CD14-positive monocyte (primary cell): ENCODE measurements at regions not wholly inside any gene's neighbourhood (a gene's known extent, or its start where the extent isn't known, plus 50 kb on each side); places are given as distances from the start of the nearest gene placed in this dataset.

ENCODE experiments used
- DNase-seq, 3 donors: peaks; one replicate each; pipeline ENCODE4 v3.0.0-alpha.2; 2011 to 2022
- H2AFZ ChIP-seq: 2 replicates; pipeline ENCODE4 v1.6.0; 2012; ENCODE audit warnings: mild to moderate bottlenecking, low read depth, low read length, inconsistent platforms; ENCODE audit not compliant: insufficient read depth, poor library complexity, severe bottlenecking
- H3K27ac ChIP-seq, 2 donors: 1 replicate in 1 of 2; 2 replicates in 1 of 2; pipeline ENCODE4 v1.5.1; 2012 to 2013; ENCODE audit warnings: low read length in 2 of 2, control low read depth in 1 of 2, inconsistent platforms in 1 of 2, low read depth in 1 of 2, mild to moderate bottlenecking in 1 of 2
- H3K27me3 ChIP-seq, 2 donors: one replicate each; pipeline versions ENCODE4 v1.6.0 to v1.6.1; 2011 to 2013; ENCODE audit warnings: low read length in 2 of 2; ENCODE audit not compliant: control insufficient read depth in 2 of 2, insufficient read depth in 2 of 2
- H3K36me3 ChIP-seq, 2 donors: replicated peaks in 1 of 2; 1 replicate in 1 of 2; 2 replicates in 1 of 2; pipeline versions ENCODE4 v1.5.1 to v1.6.1; 2012 to 2013; ENCODE audit warnings: low read length in 2 of 2, control low read depth in 1 of 2, inconsistent platforms in 1 of 2, mild to moderate bottlenecking in 1 of 2; ENCODE audit not compliant: insufficient read depth in 2 of 2, control insufficient read depth in 1 of 2
- H3K4me1 ChIP-seq, 2 donors: 1 replicate in 1 of 2; 2 replicates in 1 of 2; pipeline versions ENCODE4 v1.5.1 to v1.6.1; 2012 to 2013; ENCODE audit warnings: low read length in 2 of 2, control low read depth in 1 of 2, inconsistent platforms in 1 of 2, mild to moderate bottlenecking in 1 of 2, moderate library complexity in 1 of 2; ENCODE audit not compliant: insufficient read depth in 2 of 2, control insufficient read depth in 1 of 2
- H3K4me2 ChIP-seq: replicated peaks from 2 replicates; pipeline ENCODE3; 2012; ENCODE audit warnings: low read length, moderate library complexity, mild to moderate bottlenecking; ENCODE audit not compliant: poor library complexity, severe bottlenecking; ENCODE audit errors: extremely low read depth
- H3K4me3 ChIP-seq, 3 experiments: fragments of 200-600 bp in 1 of 3; sonication (generic) in 1 of 3; replicated peaks in 1 of 3; 1 replicate in 2 of 3; 2 replicates in 1 of 3; pipeline ENCODE4 v1.5.1; 2011 to 2013; ENCODE audit warnings: low read length in 3 of 3, mild to moderate bottlenecking in 3 of 3, control low read depth in 2 of 3, low read depth in 2 of 3, inconsistent platforms in 1 of 3, moderate library complexity in 1 of 3
- H3K79me2 ChIP-seq: 2 replicates; pipeline ENCODE4 v1.6.0; 2012; ENCODE audit warnings: mild to moderate bottlenecking, control low read depth, inconsistent platforms, low read length, moderate library complexity; ENCODE audit not compliant: insufficient read depth
- H3K9ac ChIP-seq: 2 replicates; pipeline ENCODE4 v1.6.0; 2017; ENCODE audit warnings: low read length, mild to moderate bottlenecking; ENCODE audit not compliant: insufficient read depth, poor library complexity, severe bottlenecking
- H3K9me3 ChIP-seq, 2 donors: replicated peaks in 1 of 2; 1 replicate in 1 of 2; 2 replicates in 1 of 2; pipeline versions ENCODE4 v1.5.1 to v1.6.1; 2012 to 2013; ENCODE audit warnings: low read length in 2 of 2, control low read depth in 1 of 2; ENCODE audit not compliant: control insufficient read depth in 1 of 2, insufficient read depth in 1 of 2
- H4K20me1 ChIP-seq: 2 replicates; pipeline ENCODE4 v1.6.0; 2012; ENCODE audit warnings: mild to moderate bottlenecking, low read length, control low read depth, moderate library complexity; ENCODE audit not compliant: insufficient read depth
- H3K27ac Mint-ChIP-seq, 7 donors: one replicate each; pipeline ENCODE4 v1.8.0; 2020; ENCODE audit warnings: mild to moderate bottlenecking in 7 of 7, mixed read lengths in 7 of 7, moderate library complexity in 6 of 7, inconsistent platforms in 2 of 7
- H3K27me3 Mint-ChIP-seq, 3 donors: one replicate each; pipeline ENCODE4 v1.8.0; 2021 to 2022; ENCODE audit warnings: low read depth in 3 of 3, mild to moderate bottlenecking in 3 of 3, mixed read lengths in 3 of 3, moderate library complexity in 3 of 3, inconsistent platforms in 1 of 3
- H3K36me3 Mint-ChIP-seq, 2 donors: one replicate each; pipeline ENCODE4 v1.8.0; 2020; ENCODE audit warnings: mixed read lengths in 2 of 2, inconsistent platforms in 1 of 2, mild to moderate bottlenecking in 1 of 2
- H3K4me1 Mint-ChIP-seq: one replicate; pipeline ENCODE4 v1.8.0; 2020; ENCODE audit warnings: mild to moderate bottlenecking, mixed read lengths
- H3K4me3 Mint-ChIP-seq, 2 donors: one replicate each; pipeline ENCODE4 v1.8.0; 2020; ENCODE audit warnings: mild to moderate bottlenecking in 2 of 2, mixed read lengths in 2 of 2, moderate library complexity in 1 of 2
- H3K9me3 Mint-ChIP-seq, 7 donors: one replicate each; pipeline ENCODE4 v1.8.0; 2020 to 2022; ENCODE audit warnings: mixed read lengths in 7 of 7, mild to moderate bottlenecking in 6 of 7, moderate library complexity in 6 of 7, inconsistent platforms in 2 of 7
- CTCF ChIP-seq: fragments of 200-600 bp; IDR thresholded peaks from one replicate; pipeline ENCODE4 v1.8.0; 2022; ENCODE audit warnings: antibody characterized with exemption, mild to moderate bottlenecking
- WGBS: methylation state at CpG from one replicate; pipeline ENCODE4 v1.1.5; 2013; ENCODE audit warnings: missing lambda C conversion rate; ENCODE audit not compliant: insufficient coverage; 5-methylcytosine and 5-hydroxymethylcytosine counted together
- intact Hi-C, 2 donors: fragments of 100-400 bp; cut with micrococcal nuclease; formaldehyde crosslinking; loops; one replicate each; pipeline versions ENCODE4 v1.15.0 to v1.15.1; 2023

GRCh38 chr5:17331651-17332050 lies 114.2 kb downstream of the BASP1 start:
- Mint-ChIP-seq H3K27ac (no peak overlapping the region), H3K4me3 (no peak overlapping the region), H3K4me1 (peaks cover 2% of the 10 kb centered on the region), H3K9me3 (peaks cover 20 to 37% (median 30%) of the 10 kb centered on the region in 7 donors), H3K36me3 (no peaks in the 10 kb centered on the region), H3K27me3 (no peaks in the 10 kb centered on the region)
- no peaks in the 10 kb centered on the region for H4K20me1 ChIP-seq
- H3K79me2 ChIP-seq = no peaks in the 10 kb centered on the region
- H3K27ac ChIP-seq = no peak overlapping the region
- H3K4me2 ChIP-seq = no peak overlapping the region
- intact Hi-C loops = no loop called here
- peaks cover 13 to 18% of the 10 kb centered on the region in 2 donors for H3K9me3 ChIP-seq
- no peak for TF ChIP-seq CTCF
- no peak overlapping the region for H2AFZ ChIP-seq
- no peaks in the 10 kb centered on the region for H3K36me3 ChIP-seq
- no peak for DNase-seq
- H3K9ac ChIP-seq = no peak overlapping the region
- 96% methylated on average over 4 of the region's 4 CpGs for WGBS
- H3K27me3 ChIP-seq = no peaks in the 10 kb centered on the region
- H3K4me3 ChIP-seq = no peak overlapping the region
- no peaks in the 10 kb centered on the region for H3K4me1 ChIP-seq

GRCh38 chr5:17333755-17334154 lies 116.3 kb downstream of the BASP1 start:
- no peak for DNase-seq
- Mint-ChIP-seq H3K27me3 (no peaks in the 10 kb centered on the region), H3K36me3 (no peaks in the 10 kb centered on the region), H3K4me1 (peaks cover 2% of the 10 kb centered on the region), H3K4me3 (no peak overlapping the region), H3K9me3 (peaks cover 24 to 46% (median 39%) of the 10 kb centered on the region in 7 donors), H3K27ac (no peak overlapping the region)
- Histone ChIP-seq H3K9ac (no peak overlapping the region), H3K36me3 (no peaks in the 10 kb centered on the region), H2AFZ (no peak overlapping the region), H3K79me2 (no peaks in the 10 kb centered on the region), H3K27ac (no peak overlapping the region), H3K9me3 (peaks cover 17 to 30% of the 10 kb centered on the region in 2 donors), H3K4me3 (no peak overlapping the region), H4K20me1 (no peaks in the 10 kb centered on the region), H3K27me3 (no peaks in the 10 kb centered on the region), H3K4me1 (no peaks in the 10 kb centered on the region), H3K4me2 (no peak overlapping the region)
- TF ChIP-seq CTCF = no peak
- intact Hi-C loops = no loop called here
- 100% methylated on average over 1 of the region's 3 CpGs for WGBS
